ENCODE measurements at regions not wholly inside any gene's neighbourhood (a gene's known extent, or its start where the extent isn't known, plus 50 kb on each side); places are given as distances from the start of the nearest gene placed in this dataset.
A peak's percentile ranks its signal among the peaks of the same experiment; 100 is the strongest.

GRCh38 chr6:152897807-152898399, 84.9 kb downstream of the FBXO5 start:
- peak; percentile 80 for TF ChIP-seq CTCF (IDR thresholded peaks at IDR 0.05; ENCODE audit: poor library complexity, severe bottlenecking)
- no peak for DNase-seq (ENCODE audit: low spot score)
- Histone ChIP-seq H3K4me3 (ENCODE audit: severe bottlenecking) (no peak overlapping the region), H3K36me3 (ENCODE audit: low read depth) (no peaks in the 10 kb centered on the region), H3K27me3 (ENCODE audit: insufficient read depth, poor library complexity, severe bottlenecking) (no peaks in the 10 kb centered on the region), H3K27ac (ENCODE audit: poor library complexity, severe bottlenecking) (no peak overlapping the region), H3K9me3 (ENCODE audit: severe bottlenecking) (no peaks in the 10 kb centered on the region), H3K4me1 (ENCODE audit: insufficient read depth, poor library complexity, severe bottlenecking) (peaks cover 5% of the 10 kb centered on the region)
- peak; percentile 87 for ATAC-seq (ENCODE audit: low read depth)

GRCh38 chr6:152904678-152905077, 78.2 kb downstream of the FBXO5 start:
- no peak for ATAC-seq (ENCODE audit: low read depth)
- TF ChIP-seq CTCF (IDR thresholded peaks at IDR 0.05; ENCODE audit: poor library complexity, severe bottlenecking): no peak
- Histone ChIP-seq H3K4me1 (ENCODE audit: insufficient read depth, poor library complexity, severe bottlenecking) (no peaks in the 10 kb centered on the region), H3K9me3 (ENCODE audit: severe bottlenecking) (no peaks in the 10 kb centered on the region), H3K4me3 (ENCODE audit: severe bottlenecking) (no peak overlapping the region), H3K27me3 (ENCODE audit: insufficient read depth, poor library complexity, severe bottlenecking) (no peaks in the 10 kb centered on the region), H3K27ac (ENCODE audit: poor library complexity, severe bottlenecking) (no peak overlapping the region), H3K36me3 (ENCODE audit: low read depth) (no peaks in the 10 kb centered on the region)
- DNase-seq (ENCODE audit: low spot score): no peak

- Histone ChIP-seq H3K27ac (ENCODE audit: poor library complexity, severe bottlenecking) (no peak overlapping the region), H3K36me3 (ENCODE audit: low read depth) (no peaks in the 10 kb centered on the region), H3K4me1 (ENCODE audit: insufficient read depth, poor library complexity, severe bottlenecking) (no peaks in the 10 kb centered on the region), H3K4me3 (ENCODE audit: severe bottlenecking) (no peak overlapping the region), H3K27me3 (ENCODE audit: insufficient read depth, poor library complexity, severe bottlenecking) (no peaks in the 10 kb centered on the region), H3K9me3 (ENCODE audit: severe bottlenecking) (no peaks in the 10 kb centered on the region)
- TF ChIP-seq CTCF (IDR thresholded peaks at IDR 0.05; ENCODE audit: poor library complexity, severe bottlenecking): no peak
- no peak for DNase-seq (ENCODE audit: low spot score)
- no peak for ATAC-seq (ENCODE audit: low read depth)
Observed at GRCh38 chr6:152905551-152906299, 77.1 kb downstream of the FBXO5 start.

GRCh38 chr6:152909241-152909640, 73.6 kb downstream of the FBXO5 start:
- ATAC-seq (ENCODE audit: low read depth) (no peak), DNase-seq (ENCODE audit: low spot score) (no peak)
- H3K27ac ChIP-seq (ENCODE audit: poor library complexity, severe bottlenecking): no peak overlapping the region
- H3K4me3 ChIP-seq (ENCODE audit: severe bottlenecking): no peak overlapping the region
- TF ChIP-seq CTCF (IDR thresholded peaks at IDR 0.05; ENCODE audit: poor library complexity, severe bottlenecking): no peak
- H3K27me3 ChIP-seq (ENCODE audit: insufficient read depth, poor library complexity, severe bottlenecking): no peaks in the 10 kb centered on the region
- H3K36me3 ChIP-seq (ENCODE audit: low read depth): no peaks in the 10 kb centered on the region
- H3K4me1 ChIP-seq (ENCODE audit: insufficient read depth, poor library complexity, severe bottlenecking): no peaks in the 10 kb centered on the region
- H3K9me3 ChIP-seq (ENCODE audit: severe bottlenecking): no peaks in the 10 kb centered on the region

GRCh38 chr6:152916035-152916434, 66.8 kb downstream of the FBXO5 start:
- TF ChIP-seq CTCF (IDR thresholded peaks at IDR 0.05; ENCODE audit: poor library complexity, severe bottlenecking): no peak
- no peak for ATAC-seq (ENCODE audit: low read depth)
- H3K4me3 ChIP-seq (ENCODE audit: severe bottlenecking): no peak overlapping the region

More at GRCh38 chr6:152916035-152916434, 66.8 kb downstream of the FBXO5 start:
- H3K27ac ChIP-seq (ENCODE audit: poor library complexity, severe bottlenecking): no peak overlapping the region
- H3K36me3 ChIP-seq (ENCODE audit: low read depth): no peaks in the 10 kb centered on the region
- no peaks in the 10 kb centered on the region for H3K4me1 ChIP-seq (ENCODE audit: insufficient read depth, poor library complexity, severe bottlenecking)
- no peaks in the 10 kb centered on the region for H3K27me3 ChIP-seq (ENCODE audit: insufficient read depth, poor library complexity, severe bottlenecking)
- DNase-seq (ENCODE audit: low spot score): no peak
- H3K9me3 ChIP-seq (ENCODE audit: severe bottlenecking): no peaks in the 10 kb centered on the region
